ENCODE measurements at regions not wholly inside any gene's neighbourhood (a gene's known extent, or its start where the extent isn't known, plus 50 kb on each side); places are given as distances from the start of the nearest gene placed in this dataset.
"Not testable (repeated sequence)": the region's sequence is repeated elsewhere in the genome, so short reads cannot be mapped to it uniquely, and the experiment has no call there.

DNA sequence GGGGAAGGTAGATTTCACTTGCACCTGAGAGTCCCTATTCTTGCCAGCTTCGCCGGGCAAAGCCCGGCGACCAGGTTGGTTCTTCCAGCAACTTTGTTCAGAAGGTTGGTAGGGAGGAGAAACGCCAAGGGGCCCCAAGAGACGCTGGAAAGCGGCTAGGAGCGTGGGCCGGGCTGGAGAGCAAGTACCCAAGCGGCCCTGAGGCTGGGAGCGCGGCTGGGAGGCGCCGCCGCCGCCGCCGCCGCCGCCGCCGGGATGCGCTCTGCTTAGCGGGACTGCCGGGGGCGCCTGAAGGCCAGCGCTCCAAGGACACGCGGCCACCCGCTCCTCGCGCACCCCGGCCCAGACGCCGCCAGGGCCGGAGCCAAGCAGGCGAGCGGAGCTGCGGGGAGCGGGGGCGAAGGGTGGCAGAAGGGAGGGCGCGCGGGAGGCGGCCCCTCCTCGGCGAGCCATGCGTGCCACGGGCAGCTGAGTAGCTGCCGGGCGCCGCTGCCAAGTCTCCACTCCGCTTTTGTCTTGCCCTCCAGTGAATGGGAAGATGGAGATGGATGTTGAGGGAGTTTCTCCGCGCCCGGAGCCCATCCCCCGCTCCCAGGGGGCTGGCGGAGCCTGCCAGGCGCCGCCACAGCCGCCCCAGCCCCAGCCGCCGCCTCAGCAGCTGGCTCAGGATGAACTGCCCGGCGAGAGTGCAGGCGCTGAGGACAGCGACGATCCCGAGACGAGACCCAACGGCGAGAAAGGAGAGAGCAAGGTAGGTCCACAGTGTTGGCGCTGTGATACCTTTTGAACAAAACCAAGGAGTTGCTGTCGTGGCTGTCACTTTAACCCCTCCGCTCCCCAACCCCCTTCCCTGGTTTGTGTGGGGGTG, 227.4 kb upstream of the AZI2 start:
- DNase-seq: no peak

DNA sequence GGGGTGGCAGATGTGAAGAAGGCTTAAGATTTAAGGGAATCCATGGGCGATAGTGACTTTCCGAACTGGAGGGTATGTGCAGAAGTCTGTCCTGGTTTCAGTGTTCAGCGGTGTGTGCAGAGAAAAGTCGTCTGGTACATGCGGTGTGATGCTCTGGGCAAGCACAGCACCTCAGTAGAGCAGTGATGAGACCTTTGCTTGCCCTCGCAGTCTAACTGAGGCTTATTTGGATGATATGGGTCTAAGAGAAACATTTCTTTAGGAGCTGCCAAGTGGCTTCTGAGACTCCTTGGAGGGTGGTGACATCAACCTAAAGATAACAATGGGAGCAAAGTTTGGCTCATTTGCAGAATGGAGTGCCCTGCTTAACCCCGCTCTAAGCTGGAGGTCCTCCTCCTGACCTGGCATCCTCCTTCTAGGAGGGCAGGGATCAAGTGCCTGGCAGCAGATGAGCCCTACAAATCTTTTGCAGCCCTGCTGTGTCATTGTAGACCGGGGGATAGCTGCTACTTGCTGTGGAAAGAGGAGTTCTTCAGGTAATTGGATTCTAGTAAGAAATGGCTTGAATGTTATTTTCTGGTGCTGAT, 228.1 kb upstream of the AZI2 start:
- peak; percentile 2 for DNase-seq

DNA sequence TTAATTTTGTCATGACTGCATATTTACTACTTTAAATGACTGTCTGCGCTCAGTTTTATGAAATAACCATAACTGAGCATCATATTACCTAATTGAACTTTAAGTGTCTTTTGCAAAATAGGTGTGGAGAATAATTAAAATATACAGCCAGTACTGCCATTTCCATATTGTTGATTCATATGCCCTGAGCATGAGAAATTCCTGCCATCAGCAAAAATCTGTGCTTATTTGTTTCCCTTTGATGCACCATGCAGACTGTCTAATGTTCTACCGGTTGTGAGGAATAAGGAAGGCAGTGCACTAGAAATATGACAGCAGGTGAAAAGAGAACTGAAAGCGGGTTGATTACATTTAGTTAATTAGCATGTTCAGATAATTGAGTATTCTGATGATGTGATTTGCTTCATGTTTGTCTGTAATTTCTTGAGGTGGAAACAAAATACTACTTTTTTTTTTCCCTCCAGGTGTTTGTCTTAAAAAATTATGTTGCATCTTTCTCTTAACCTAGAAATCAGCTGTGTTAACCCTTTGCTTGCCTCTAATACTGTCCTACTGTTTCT, 229.4 kb upstream of the AZI2 start:
- no peak for DNase-seq

DNA sequence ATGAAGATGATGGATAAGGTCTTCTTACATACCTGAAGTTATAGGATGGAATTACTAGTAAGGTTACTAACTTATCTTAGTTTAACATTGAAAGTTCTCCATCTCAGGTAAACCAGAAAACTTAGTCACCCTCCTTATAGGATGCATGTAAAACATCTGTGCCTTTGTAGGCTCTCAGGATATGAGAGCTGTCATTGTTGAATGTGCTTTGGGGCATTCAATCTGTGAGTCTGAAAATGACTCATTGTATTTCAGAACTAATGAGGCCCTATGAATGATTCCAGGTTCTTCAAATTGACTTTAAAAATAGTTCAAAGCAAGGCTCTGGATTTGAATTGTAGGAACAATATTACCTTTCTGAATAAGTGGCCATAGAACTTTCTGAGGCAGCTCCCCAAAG, 237.7 kb upstream of the AZI2 start:
- no peak for DNase-seq

DNA sequence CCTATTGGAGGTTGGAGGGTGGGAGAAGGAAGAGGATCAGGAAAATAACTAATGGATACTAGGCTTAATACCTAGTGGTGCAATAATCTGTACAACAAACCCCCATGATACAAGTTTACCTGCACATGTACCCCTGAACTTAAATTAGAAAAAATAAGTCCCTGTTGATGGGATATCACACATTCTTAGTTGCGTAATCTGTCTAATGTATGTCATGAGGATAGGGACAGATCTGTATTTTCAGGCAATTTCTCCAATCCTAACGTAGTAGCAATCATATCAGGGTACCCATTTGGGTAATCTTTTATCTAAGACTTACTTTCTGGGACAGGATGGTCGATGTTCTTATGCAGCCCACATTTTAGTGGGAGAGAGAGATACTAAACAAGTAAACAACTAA, 239.1 kb upstream of the AZI2 start:
- no peak for DNase-seq

DNA sequence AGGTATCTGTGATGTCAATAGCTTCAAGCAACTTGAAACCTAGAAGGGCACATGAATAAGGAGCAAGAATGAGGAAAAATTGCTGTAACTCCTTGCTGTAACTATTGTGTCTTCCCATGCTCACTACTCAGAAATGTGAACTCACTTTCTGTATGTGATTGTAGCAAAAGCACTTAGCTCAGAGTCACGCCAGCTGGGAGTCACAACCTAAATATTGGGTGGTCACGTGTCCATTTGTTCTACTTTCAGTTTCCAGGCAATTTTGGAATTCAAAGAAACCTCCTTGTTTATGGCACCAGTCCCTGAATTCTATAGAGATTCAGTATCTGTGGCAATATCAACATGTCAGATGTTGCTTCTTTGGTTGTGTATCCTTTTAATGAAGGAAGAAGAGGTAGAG, 241.6 kb upstream of the AZI2 start:
- DNase-seq: no peak

DNA sequence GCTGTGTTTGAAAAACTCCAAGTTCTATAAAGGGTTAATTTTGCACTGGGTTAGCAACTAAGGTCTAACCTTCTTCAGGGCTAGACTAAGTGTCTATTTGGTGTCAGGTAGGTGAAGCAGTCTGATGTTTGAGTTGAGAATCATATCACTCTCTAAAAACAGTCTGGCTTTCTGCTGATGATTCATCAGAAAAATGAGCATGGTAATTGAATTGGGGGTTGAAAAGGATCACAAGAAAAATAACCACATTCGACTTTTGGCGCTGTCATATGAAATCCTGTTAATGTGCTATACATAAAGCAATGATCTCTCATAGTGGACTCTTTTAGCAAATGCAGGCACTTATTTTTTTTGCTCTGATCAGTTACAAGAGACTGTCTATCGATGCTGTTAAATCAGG, 242.2 kb upstream of the AZI2 start:
- no peak for DNase-seq

DNA sequence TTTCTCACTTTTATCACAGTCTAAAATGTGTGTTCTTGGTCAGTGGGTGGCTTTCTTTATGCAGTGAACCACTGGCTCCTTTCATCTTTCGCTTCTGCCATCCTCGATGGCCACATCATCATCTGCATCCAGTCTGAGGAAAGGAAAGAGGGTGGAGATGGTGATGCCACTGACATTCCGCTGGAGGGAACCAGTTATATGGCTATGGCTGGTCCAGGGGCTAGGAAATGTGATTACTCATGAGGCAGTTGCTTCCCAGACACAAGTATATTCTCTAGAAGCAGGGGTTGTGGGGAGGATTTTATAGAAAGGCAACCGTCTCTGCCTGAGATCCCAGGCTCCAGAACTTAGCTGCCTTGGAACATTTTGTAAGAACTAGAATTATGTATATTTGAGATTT, 246.7 kb upstream of the AZI2 start:
- no peak for DNase-seq

DNA sequence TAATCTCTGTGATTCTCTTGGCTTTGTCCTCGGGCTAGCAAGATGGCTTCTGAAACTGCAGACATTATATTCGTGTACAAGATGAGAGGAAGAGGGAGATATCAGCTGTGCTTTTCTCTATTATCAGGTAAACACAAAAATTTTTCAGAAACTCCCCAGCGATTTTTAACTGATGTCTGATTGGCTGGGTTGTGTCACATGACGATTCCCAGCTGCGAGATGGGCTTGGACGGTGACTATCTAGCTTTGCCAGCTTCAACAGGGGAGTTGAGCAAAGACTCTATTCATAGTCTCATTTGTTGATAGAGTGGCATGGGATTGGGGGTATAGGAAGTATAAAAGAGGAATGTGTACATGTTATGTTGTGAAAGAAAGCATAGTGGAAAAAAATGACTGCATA, 248.8 kb upstream of the AZI2 start:
- no peak for DNase-seq

DNA sequence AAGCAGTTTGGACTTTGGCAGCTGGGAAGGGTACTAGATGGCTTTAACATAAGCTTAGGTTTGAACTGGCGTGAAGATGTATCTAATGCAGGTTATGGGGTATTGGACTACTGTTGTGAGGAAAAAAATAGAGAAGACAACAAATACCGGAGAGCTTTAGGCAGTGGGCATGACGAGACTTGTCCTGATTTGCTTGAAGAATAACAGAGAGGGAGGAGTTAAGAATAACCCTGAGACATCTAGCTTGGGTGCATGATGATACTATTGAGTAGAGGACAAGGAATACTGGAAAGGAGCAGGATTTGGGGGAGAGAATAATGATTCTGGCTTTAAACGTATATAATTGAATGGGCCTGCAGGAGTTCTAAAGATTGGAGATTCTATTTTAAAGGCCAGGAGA, 249.5 kb upstream of the AZI2 start:
- no peak for DNase-seq

DNA sequence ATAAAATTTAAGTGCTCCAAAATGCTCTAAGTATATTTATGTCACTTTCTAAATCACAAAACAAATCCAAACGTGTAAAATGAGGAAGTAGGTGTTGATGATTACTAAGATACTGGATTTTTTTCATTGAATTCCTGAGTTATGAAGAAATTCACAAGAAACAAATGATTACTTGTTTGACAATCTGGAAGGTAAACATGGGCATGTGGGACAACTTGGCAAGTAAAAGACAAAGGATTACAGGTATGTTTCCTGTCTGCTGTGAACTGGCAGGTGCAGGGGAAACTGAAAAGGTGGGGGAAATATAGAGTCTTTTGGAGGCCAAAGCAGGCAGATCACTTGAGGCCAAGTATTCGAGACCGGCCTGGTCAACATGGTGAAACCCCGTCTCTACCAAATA, 252.7 kb upstream of the AZI2 start:
- DNase-seq: no peak

DNA sequence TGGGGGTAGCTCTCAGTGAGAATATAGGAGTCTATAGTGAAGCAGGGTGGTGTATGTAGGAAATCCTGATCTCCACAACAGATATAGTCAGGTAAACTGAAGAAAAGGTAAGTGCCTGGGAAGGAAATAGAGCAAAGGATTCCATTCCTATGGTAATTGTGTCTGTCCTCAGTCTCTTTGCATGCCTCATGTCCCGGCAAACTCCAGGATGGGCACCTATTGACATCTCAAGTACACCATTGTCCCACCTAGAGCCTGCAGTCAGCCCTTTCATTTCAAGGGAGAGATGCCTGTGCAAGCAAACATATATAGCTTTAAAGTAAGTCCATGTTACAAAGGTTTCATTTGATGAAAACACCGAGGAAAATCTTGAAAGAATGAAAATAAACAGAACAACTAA, 257.7 kb upstream of the AZI2 start:
- DNase-seq: no peak

DNA sequence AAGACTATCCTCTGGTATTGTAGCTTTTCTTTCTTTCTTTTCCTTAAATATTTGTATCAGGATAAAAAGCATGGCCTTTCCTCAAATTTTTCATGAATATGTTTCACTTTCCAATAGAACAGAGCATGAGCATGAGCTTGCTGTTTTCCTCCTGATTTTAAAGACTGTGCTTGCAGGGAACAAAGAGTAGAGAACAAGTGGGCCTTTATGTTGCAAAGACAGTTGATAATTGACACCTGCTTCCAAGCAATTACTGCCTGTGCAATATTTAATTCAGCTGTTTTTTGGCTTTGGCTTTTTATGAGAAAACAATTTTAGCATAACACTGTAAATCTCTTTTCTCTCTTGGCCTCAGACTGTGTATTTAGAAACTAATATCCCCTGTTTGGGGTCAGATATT, 263.6 kb upstream of the AZI2 start:
- no peak for DNase-seq

DNA sequence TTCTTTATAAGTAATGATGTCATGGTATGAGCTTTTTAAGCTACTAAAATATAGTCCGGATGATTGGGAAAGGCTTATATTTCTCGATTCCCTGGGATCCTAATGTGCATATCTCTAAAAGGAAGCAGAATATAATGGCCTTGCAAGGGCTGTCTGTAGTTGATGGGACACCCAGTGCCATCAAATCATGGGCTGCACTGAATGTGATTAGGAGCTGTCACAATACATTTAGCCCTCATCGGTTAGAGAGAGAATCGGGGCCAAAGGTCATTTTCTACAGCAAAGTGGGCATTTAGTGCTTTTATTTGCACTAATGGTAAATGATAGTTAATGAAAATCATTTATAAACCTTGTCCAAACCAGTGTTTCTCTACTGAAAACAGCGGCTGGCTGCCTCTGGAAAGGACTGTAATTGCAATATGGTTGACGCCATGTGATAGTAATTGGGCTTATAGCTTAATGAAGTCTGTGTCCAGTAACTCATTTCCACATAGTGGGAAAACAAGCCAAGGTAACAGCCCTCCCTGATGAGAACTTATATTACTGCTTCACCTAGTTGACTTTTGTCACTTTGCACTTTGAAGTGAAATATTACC, 265.0 kb upstream of the AZI2 start:
- DNase-seq: no peak

DNA sequence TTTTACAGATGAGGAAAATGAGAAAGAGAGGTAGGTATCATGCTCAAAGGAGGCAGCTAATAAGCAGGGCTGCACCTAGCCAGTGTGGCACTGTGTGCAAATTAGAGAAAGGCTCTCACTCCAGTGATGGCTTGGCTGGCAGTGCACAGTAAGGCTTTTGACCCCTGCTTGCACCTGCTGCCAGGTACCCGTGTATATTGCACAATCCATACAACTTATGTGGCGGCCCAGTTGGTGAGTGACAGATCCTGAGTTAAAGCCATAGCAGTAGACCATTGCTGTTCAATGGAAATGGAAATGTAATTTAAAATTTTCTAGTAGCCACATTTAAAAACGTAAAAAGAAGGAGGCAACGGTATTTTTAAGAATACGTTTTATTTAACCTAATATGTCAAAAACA, 266.4 kb upstream of the AZI2 start:
- no peak for DNase-seq

DNA sequence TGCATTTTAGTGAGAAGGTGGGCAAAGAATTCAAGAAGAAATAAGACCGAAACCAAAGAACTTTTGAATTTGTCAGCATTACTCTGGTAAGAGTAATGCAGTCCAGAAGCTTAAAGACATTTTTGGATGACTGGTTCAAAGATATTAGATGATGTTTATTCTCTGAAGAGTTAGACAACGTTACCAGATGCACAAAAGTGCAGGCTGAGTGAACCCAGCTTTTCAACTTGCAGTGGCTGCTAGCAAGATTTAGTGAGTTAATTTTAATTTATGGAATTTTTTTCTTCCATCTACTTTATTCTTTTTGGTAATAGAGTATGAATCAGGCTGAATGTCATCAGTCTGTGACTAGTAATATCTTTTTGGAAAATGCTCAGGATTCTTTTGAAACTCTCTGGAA, 267.3 kb upstream of the AZI2 start:
- no peak for DNase-seq

DNA sequence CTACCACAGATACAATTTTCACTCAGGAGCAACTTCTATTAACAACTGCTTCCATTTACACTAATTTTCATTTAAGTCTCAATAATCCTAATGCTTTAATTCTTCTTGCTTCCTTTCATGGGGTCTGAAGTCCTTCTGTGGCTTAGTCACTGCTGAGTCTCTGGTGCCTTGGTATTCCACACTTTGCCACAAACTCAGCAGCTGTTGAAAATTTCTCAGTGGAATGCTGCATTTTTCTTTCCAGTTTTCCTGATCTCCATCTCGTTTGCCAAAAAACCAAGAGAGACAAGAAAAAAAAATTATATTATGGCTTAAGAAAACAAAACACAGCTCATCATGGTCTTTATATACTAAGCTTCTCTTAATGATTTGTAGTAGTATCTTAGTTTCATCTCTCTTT, 269.2 kb upstream of the AZI2 start:
- no peak for DNase-seq

DNA sequence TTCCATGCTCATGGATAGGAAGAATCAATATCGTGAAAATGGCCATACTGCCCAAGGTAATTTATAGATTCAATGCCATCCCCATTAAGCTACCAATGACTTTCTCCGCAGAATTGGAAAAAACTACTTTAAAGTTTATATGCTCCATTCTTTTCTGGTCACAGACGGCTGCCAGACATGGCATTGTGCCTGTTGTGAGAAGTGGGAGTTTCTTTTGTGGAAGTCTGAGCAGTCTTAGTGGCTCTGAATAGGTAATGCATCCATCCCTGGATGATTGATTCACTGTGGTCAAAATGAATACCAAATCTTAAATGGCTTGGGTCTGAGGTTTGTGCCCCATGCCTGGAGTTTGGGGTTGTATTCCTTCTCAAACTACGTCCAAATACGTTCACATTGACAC, 274.5 kb upstream of the AZI2 start:
- DNase-seq: no peak

DNA sequence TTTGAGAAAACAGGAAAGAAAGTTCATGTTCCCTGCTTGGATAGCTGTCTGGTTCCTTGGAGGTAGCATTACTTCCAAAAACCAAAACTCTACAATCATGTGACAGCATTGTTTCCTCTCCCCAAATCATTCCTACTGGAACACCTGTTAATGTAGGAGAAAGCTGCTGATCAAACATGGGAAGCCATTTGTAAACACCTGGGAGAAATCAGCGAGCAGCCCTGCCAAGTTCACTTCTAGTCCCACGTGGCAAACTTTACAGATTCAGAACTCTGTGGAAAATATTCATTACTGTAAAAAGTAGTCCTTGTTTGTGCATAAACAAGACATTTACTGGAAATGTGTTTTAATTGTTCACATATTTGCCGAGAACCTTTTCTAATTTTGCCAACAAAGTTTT, 275.5 kb upstream of the AZI2 start:
- no peak for DNase-seq

DNA sequence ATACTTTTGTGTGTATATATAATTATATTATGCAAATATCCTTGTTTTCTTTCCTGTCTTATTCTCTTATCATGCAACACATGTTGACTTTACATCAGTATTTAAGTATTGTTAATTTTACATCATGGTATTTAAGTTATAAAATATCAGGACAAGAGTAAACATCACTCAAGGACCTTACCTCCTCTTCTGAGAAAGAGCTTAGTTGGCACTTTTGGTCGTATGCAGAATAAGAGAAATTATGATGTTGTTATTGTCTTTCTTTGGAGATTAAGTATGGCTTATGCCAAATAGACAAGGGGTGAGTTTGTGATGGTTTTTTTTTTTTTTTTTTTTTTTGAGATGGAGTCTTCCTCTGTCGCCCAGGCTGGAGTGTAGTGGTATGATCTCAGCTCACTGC, 279.2 kb upstream of the AZI2 start:
- DNase-seq: not testable (repeated sequence)

DNA sequence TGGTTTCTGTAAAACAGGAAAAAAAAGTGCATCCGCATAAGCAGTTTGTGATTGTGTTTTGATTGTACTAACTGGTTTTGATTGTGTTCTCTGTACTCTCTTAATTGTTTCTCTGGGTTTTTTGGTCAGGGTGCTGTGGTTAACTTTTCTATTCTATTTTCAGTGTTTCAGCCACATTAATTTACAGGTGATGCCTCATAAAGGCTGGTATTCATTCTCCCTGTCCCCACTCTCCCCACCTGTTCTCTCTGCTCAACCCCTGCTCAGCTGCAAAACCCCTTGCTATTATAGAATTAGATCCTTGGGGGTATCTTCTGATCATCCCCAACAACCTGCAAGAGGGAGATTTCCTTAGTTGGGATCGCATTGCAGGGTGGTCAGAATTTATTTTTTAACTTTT, 285.4 kb upstream of the AZI2 start:
- no peak for DNase-seq

DNA sequence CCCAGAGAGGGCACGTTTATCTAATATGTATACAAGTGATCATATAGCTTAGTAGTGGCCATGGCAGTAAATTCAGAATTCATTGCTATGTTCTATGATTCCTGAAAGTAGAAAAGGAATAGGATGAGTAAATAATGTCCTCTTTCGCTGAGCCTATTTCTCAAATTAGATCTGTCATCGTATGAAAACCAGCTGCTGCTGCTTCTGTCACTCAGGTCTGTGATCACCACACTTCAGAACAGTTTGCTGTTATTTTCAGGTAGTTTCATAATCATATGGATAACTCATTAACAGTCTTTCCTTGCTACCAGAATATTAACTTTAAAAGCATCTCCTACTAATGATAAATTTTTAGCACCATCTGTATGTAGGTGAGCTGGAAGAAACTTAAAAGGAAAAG, 289.1 kb upstream of the AZI2 start:
- no peak for DNase-seq

DNA sequence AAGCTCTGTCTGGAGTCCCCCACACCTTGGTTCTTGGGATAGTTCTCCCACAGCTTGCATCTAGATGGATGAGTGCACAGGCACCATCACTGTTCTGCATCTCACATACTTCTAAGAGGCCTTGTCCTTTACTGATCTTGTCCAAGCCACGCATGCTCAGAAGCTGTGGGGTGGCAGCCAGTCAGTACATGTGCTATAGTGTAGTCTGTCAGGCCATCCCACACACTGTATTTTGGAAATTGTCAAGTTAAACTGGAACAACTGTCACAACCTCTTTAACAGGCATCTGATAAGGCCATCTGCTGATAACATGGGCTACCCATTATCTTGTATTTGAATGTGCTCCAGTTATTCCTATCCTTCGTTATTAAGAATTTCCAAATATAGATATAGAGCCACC, 296.5 kb upstream of the AZI2 start:
- DNase-seq: no peak

DNA sequence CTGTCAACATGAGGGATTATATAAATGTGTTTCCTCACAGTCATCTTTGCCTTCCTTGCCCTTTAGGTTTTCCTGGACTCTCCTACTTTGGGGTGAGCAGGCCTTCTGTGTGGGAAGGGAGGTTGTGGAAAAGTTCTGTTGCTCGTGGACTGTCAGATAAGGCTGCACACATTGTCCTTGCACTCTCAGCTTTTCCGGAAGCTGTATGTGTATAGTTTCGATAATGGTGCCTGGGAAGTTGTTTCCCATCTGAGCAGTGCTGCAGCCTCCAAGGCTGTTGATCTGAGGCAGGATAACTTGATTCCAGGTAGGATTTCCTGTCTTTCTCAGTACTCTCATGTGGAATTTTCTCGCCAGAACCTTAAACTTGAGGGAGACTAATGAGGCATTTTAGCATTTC, 297.8 kb upstream of the AZI2 start:
- DNase-seq: no peak
